ENCODE measurements at regions not wholly inside any gene's neighbourhood (a gene's known extent, or its start where the extent isn't known, plus 50 kb on each side); places are given as distances from the start of the nearest gene placed in this dataset.
A peak's percentile ranks its signal among the peaks of the same experiment; 100 is the strongest.

DNA sequence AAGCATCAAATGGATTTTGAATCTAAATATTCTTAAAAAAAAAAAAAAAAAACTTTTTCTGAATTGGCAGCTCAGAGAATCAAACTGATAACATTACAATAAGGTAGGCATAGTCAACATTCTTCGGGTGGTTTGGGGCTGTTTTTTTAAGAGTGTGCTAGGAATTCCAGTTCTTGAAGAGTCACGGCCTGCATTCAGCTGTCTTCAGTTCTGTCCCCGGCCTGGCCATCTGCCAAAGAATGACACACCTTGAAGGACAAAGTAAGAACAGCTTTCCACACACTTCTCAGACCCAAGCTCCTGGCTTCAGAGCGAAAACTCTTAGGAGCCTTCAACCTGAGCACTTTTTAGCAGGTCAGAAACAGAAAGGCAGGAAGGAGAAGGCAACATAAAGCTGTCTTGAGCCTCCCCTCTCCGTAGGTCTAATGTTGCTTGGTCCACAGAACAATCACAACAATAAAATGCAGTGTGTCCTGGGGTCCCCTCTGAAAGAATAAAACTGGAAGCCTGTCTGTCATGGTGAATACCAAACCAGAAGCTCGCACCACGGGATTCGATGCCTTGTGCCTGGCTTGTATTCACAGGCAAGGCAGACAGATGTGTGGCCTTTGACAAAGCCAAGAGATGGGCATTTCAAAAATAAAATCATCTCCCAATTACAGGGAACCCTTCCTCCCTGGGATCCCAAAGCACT, 524.4 kb upstream of the ZFHX3 start (continued):
- TF ChIP-seq KAT2B (IDR thresholded peaks at IDR 0.05; ENCODE audit: borderline replicate concordance, low read depth, low read length) = no peak

DNA sequence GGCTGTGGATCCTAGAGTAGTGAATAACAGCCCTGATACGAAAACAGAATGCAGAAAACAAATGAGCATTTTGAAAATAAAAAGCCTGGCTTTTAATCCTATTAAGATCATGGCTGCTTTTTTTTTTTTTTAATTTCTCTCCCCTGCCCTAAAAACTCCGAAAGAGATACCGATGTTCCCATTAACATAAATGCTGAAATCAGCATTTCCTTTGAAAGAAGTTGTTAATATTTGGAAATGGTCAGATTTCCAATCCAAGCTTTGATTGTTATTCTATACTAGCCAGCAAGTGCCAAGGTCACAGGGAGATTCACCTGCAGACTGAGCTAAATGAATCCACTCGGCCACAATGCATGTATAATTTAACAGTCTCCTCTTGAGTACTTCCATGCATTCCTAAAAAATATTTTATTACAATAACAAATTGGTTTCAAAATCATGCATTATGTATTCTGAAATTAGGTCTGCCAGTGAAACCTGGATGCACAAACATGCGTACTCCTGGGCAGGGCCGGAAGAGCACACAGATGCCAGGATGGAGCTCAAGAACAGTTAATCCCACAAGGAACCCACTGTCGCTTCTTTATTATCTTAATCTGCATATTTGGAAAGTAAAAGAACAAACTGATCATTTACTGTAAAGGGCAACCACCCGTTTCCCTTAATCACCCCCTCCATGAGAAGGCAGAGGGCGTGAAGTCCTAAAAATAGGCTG, 521.5 kb upstream of the ZFHX3 start:
- ChIA-PET CTCF (ENCODE audit: low intra/inter-chr PET ratio, low total read pairs) (no interaction called here), POLR2A (no interaction called here)
- no TSS peak for BruUV-seq (replicated peaks)
- no peak for ATAC-seq
- Histone ChIP-seq H3K27me3 (ENCODE audit: control insufficient read depth in 1 of 2, insufficient read depth in 2 of 2, low read length in 2 of 2) (peaks cover 0 to 27% of the 10 kb centered on the region in 2 experiments; a peak in 3 of 5 replicates), H3K36me3 (replicated peaks in 1 of 2; ENCODE audit: control insufficient read depth in 1 of 2, insufficient read depth in 2 of 2, low read length in 2 of 2) (no peaks in the 10 kb centered on the region), H2AFZ (ENCODE audit: low read length) (no peak overlapping the region), H3K4me1 (ENCODE audit: insufficient read depth, low read length) (no peaks in the 10 kb centered on the region), H3K9me3 (ENCODE audit: low read length) (no peaks in the 10 kb centered on the region), H3K4me2 (ENCODE audit: low read depth, low read length) (no peak overlapping the region), H3K9ac (ENCODE audit: insufficient read depth, low read depth, low read length) (no peak overlapping the region), H3K4me3 (replicated peaks in 1 of 3; ENCODE audit: insufficient read depth in 1 of 3, low read depth in 2 of 3, low read length in 3 of 3) (no peak overlapping the region), H4K20me1 (ENCODE audit: insufficient read depth, low read length) (no peaks in the 10 kb centered on the region), H3K27ac (ENCODE audit: extremely low read length, insufficient read depth, low read length) (no peak overlapping the region), H3K79me2 (ENCODE audit: insufficient read depth, low read length) (no peaks in the 10 kb centered on the region)
- FAIRE-seq = no peak
- in situ Hi-C loops (cut with HindIII; ENCODE audit: extremely low pct_ligation_motif_present, low pct_unique_long_range_greater_than_20kb) (loop anchor here (5.0 to 10.0 kb wide), 2 partner anchors 308 to 385 kb away; no protein-coding TSS in a partner anchor), intact Hi-C loops (cut with micrococcal nuclease; ENCODE audit: unreplicated experiment) (no loop called here)
- 16% methylated on average over 9 of the region's 9 CpGs for WGBS (ENCODE audit: low lambda C conversion rate)
- TF ChIP-seq MATR3 (CRISPR knock-in tag; IDR thresholded peaks at IDR 0.05) (no peak), MAFF (IDR thresholded peaks at IDR 0.05; ENCODE audit: low read depth, low read length) (peak; percentile 88), MED8 (CRISPR knock-in tag; IDR thresholded peaks at IDR 0.05; ENCODE audit: insufficient replicate concordance) (no peak), JUNB (CRISPR knock-in tag; IDR thresholded peaks at IDR 0.05; ENCODE audit: borderline replicate concordance) (no peak), MAFK (conservative IDR thresholded peaks at IDR 0.05 in 1 of 2, IDR thresholded peaks at IDR 0.05 in 1 of 2; ENCODE audit: low read length in 2 of 2) (peak; percentile 89 to 94), ZNF761 (CRISPR knock-in tag; conservative IDR thresholded peaks at IDR 0.05) (no peak), FOXJ3 (CRISPR knock-in tag; IDR thresholded peaks at IDR 0.05; ENCODE audit: borderline replicate concordance) (no peak), BHLHE40 (IDR thresholded peaks at IDR 0.05; ENCODE audit: low read length) (no peak), NFYC (CRISPR knock-in tag; IDR thresholded peaks at IDR 0.05) (no peak), MAFG (CRISPR knock-in tag; IDR thresholded peaks at IDR 0.05) (no peak), SRSF1 (optimal IDR thresholded peaks at IDR 0.05; ENCODE audit: low read depth, low read length) (no peak), GTF3A (CRISPR knock-in tag; conservative IDR thresholded peaks at IDR 0.05) (no peak), ZBTB38 (CRISPR knock-in tag; IDR thresholded peaks at IDR 0.05) (no peak), PTBP1 (IDR thresholded peaks at IDR 0.05; ENCODE audit: low read depth, low read length, poor library complexity, severe bottlenecking) (no peak), CEBPG (CRISPR knock-in tag; IDR thresholded peaks at IDR 0.05) (no peak)
- TF ChIP-seq, protein P1, sequence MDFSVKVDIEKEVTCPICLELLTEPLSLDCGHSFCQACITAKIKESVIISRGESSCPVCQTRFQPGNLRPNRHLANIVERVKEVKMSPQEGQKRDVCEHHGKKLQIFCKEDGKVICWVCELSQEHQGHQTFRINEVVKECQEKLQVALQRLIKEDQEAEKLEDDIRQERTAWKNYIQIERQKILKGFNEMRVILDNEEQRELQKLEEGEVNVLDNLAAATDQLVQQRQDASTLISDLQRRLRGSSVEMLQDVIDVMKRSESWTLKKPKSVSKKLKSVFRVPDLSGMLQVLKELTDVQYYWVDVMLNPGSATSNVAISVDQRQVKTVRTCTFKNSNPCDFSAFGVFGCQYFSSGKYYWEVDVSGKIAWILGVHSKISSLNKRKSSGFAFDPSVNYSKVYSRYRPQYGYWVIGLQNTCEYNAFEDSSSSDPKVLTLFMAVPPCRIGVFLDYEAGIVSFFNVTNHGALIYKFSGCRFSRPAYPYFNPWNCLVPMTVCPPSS (IDR thresholded peaks at IDR 0.05) = no peak
- no peak for DNase-seq (ENCODE audit: low spot score)

Measured in HepG2 (cell line).